HG02642 (cell line): ENCODE measurements at regions not wholly inside any gene's neighbourhood (a gene's known extent, or its start where the extent isn't known, plus 50 kb on each side); places are given as distances from the start of the nearest gene placed in this dataset.
A peak's percentile ranks its signal among the peaks of the same experiment; 100 is the strongest.

Experiments
- ATAC-seq: cut with Tn5 transposase; IDR thresholded peaks from one replicate; pipeline ENCODE4 v1.9.1; 2021; ENCODE audit warnings: mild to moderate bottlenecking; ENCODE audit not compliant: unreplicated experiment, poor library complexity

DNA sequence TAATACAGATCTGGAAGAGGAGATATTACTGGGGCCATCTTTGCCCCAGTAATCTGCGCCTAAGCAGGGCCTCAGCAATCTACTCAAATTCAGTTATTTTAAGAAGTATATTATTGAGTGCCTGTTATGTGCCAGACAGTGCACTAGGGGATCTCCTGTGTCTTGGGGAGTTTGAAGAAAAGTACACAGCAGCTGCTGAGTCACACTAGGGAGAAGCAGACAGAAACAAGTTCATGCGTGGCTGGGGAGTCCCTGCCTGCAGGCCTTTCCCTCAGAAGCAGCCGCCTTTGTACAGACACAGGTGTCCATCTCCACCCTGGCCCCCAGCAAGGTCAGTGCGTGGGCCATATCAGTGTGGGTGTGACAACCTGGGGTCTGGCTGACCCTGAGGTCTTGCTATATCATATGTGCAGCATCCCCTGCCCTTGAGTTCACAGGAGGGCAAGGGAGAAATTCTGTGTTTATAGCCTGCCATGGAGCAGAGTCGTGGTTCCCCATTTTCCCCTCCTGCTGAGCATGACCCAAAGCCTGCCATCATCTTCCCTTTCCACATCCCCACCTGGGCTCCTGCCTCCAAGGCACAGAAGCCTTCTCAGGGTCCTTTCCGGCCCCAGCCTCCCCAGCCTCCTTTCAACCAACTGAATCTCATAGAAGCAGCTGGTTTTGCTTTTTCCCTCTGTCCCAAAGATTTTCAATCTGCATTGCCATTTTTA lies 229.9 kb upstream of the SDK2 start:
- ATAC-seq, result peak; percentile 64

- ATAC-seq, result no peak
These were observed 231.1 kb upstream of the SDK2 start for GRCh38 chr17:73875346-73875745.

DNA sequence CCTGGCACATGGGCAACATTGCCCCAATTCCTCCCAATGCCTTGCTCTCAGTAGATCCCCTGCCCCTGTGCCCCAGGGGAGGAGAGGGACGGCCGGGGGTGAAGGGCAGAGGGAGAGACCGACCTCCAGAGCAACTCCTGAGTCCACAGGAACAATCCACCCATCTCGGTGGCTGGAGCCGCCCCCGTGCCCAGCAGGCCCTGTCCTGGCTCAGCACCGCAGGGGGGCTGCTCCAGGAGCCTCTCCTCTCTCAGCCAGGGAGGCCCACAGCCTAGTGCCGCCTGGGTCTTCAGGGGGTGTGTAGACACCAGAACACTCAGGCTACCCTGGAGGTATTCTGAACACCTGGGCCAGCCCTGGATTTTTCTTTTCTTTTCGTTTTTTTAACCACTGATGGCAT lies 233.7 kb upstream of the SDK2 start:
- no peak for ATAC-seq

DNA sequence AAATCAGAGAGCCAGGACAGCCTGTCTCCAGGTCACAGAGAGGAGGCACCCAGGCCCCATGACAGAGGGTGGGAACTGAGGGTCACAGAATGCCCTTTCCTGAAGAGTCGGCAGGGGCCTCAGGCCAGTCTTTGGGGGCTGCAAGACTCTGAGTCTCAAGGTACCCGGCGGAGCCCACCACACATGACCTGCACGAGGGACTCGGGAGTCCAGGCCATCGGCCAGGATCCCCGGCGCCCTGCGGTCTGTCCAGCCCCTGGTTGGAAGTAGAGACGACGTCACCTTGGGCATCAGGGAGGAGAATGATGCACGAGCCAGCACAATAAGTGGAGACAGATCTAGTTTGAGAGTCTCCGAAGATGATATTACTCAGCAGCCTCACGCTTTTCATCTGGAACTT lies 234.7 kb upstream of the SDK2 start:
- no peak for ATAC-seq

GRCh38 chr17:73879987-73880386 lies 235.7 kb upstream of the SDK2 start:
- no peak for ATAC-seq

DNA sequence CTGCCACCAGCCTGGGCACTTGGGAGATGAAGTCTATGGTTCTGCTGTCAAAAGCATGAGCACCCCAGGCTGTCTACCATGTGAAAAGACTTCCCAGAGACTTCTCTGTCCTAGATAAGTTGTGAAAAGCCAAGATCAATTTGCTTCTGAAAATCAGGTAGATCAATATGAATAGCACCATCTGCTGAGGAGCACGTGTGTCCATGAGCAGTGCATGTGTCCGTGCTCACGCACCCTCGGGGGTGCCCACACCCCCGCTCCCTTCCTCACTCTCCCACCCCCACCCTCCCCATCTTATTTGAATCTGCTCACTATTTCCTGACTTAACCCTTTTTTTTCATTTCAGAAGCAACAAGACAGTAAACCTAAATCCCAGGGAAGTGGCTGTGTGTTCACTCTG lies 238.3 kb upstream of the SDK2 start:
- no peak for ATAC-seq

DNA sequence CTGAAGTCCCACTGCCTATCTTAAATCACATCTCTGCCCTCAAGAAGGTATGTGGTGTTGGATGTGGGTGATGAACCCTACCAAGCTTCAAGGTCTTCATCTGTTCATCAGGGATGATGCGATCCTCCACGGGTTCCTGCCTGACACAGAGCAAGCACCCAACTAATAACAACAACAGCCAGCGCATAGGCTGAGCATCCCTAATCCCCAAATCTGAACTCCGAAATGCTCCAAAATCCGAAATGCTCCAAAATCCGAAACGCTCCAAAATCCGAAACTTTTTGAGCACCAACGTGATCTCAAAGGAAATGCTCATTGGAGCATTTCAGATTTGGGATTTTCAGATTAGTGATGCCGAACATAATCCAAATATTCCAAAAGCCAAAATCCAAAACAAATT lies 238.9 kb upstream of the SDK2 start:
- no peak for ATAC-seq

DNA sequence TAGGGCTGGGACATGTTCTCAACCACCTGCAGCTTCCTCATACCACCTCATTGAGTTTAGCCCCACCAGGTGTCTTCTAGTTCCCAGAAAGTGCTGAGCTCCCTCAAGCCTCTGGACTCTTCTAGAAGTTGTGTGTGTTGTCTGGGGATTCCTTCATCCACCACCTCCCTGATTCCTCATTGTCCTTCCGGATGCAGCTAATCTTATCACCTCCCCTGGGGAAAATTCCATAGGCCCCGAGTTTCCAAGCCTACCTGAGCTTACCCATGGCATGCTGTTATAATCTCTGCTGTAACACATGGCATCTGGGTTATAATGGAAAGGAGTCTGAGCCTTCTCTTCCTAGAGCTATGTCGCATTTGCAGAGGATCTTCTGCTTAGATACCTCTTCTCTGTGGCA lies 243.5 kb upstream of the SDK2 start:
- ATAC-seq, result no peak

DNA sequence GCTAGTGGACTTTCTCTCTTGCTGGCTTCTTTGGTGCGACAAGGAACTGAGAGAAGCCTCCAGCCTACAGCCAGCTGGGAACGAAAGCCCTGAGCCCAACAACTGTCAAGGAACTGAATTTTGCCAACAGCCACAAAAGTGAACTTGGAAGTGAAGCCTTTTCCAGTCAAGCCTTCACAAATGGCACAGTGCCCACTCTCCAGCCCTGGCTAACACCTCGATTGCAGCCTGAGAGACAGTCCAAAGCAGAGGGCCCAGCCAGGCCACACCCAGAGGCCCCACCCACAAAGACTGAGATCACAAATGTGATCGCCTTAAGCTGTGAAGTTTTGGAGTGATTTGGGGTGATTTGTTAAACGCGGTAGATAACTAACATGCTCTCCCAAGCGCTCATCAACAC lies 244.6 kb upstream of the SDK2 start:
- ATAC-seq, result no peak

GRCh38 chr17:73889439-73889838 lies 245.2 kb upstream of the SDK2 start:
- no peak for ATAC-seq

- no peak for ATAC-seq
These were observed 246.7 kb upstream of the SDK2 start for GRCh38 chr17:73890831-73891405.

GRCh38 chr17:73895157-73895556 lies 250.9 kb upstream of the SDK2 start:
- ATAC-seq, result no peak

DNA sequence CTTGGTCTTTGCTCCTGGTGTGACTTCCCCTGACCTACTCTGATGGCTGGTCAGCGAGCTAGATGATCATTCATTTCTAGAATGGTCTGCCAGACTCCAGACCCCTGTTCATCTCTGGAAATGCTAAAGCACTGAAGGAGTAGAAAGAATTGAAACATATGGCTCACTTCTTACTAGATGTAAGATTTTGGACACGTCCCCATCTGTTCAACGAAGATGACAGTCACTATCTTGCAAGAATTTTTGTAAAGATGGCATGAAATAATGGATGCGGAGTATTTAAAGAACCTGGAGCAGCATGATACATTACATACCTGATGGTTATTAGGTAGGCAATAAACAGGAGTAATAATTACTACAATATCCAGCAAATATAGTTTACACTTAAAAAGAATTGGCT lies 252.7 kb upstream of the SDK2 start:
- no peak for ATAC-seq

GRCh38 chr17:73899839-73900238 lies 255.6 kb upstream of the SDK2 start:
- ATAC-seq, result no peak

DNA sequence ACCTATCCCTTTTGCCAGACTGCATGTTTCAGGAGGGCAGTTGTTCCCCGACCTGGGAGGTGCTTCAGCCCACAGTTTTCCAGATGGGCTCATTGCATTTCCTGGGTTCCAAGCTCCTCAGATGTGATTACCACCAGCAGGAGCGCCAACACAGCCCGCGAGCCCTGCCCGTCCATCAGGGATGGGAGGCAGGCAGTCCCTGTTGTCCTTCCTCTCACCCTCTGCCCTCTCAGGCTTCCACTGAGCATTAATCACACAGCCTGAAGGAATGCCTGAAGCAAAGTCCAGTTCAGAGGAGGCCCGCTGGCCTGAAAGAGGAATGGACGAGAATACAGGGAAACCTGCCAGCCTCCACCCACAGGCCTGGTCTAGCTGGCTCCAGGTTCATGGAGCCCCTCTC lies 256.3 kb upstream of the SDK2 start:
- no peak for ATAC-seq

DNA sequence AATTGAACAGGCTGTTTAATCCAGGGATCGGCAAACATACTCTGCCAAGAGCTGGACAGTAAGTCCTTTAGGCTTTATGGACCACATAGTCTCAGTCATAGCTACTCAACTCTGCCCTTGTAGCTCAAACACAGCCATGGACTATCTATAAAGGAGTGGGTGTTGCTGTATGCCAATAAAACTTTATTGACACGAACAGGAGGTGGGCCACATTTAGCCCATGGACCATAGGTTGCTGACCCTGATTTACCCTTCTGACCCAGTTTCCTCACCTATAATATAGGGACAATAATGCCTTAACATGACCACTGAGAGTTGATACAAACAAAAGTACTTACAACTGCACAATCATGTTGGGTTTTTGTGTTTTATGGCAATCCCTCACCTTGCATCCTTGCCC lies 257.0 kb upstream of the SDK2 start:
- no peak for ATAC-seq

DNA sequence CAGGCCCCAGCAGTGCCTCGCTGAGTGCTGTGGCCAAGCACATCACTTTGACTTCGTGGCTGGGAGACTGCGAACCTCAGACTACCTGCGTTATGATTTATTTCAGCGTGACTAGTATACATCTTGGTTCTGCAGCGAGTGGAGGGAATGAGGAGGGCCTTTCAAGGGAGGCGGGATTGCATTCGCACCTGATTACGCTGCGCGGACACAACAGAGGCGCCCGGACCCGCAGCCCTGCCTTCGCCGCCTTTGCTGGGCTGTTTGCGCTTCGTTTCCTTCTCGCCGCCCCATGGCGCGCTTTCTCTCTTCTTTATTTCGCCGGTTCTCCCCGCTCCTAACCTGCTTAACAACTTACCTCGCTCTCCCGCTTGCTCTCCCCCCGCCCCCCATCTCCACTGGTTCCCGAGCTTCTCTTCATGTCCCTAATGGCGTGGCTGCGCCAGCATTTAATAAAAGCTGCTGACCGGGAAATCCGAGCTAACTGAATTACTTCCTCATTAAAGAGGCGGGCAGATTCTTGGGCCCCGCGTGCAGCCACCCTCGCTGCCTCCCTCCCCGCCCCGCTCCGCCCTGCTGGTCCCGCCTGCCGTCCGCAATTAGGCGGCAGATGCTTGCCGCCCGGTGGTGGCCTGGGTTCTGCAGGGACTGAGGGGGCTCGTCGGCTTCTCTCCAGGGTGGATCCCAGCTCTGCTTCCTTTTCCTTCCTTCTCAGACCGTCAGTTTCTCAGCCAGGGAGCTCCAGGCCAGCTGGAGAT lies 257.6 kb upstream of the SDK2 start:
- ATAC-seq, result no peak

GRCh38 chr17:73902416-73903181 lies 258.4 kb upstream of the SDK2 start:
- ATAC-seq, result no peak

DNA sequence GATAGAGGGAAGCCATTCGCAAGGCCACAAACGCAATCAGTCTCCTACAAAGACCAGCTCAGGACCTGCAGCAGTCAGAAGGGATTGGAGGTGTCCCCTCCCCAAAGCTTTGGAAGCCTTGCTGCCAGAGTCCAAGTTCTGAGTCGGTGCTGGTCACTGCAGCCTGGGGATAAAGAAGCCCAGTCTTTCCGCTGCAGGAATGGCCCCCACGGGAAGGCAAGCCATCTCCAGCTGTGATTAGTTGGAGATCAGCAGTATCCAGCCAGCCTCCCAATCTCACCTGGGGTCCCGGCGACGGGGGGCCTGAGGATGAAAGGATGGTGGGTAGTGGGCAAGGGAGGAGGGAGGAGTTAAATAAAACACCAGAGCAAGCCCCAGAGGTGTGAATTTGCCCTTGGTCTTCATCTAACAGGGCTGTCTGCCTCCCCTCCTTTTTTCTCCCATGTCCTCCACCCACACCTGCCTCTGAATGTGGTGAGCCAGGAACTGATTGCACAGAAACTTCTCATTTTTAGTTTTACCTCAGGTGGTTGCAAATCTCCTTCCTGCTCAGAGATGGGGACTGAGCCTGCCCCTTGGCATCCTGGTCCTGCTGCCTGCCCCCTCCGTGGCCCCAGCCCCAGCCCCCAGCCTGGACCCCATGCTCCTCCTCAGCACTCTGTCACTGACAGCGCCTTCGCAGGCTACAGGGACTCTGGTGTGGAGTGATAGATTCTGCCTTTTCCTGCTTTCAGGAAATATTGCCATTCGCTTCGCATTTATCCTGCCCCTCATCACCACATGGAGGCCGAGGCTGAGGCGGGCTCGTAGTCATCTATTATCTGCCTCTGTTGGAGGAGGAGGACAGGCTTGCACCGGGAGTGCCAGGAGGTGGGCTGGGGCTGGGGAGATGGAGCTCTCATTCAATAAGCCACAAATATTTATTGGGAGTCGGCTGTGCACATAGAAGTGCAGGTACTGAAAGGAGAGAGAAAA lies 262.9 kb upstream of the SDK2 start:
- ATAC-seq, result no peak

GRCh38 chr17:73909186-73909585 lies 264.9 kb upstream of the SDK2 start:
- no peak for ATAC-seq
